IMR-90 (cell line): ENCODE measurements at regions not wholly inside any gene's neighbourhood (a gene's known extent, or its start where the extent isn't known, plus 50 kb on each side); places are given as distances from the start of the nearest gene placed in this dataset.

Experiments
- CEBPB ChIP-seq: IDR thresholded peaks from 2 replicates; pipeline ENCODE4 v1.6.1; 2012; ENCODE audit warnings: low read depth, low read length, improper control_type of control experiment
- CHD1 ChIP-seq: IDR thresholded peaks from 2 replicates; pipeline ENCODE4 v1.6.1; 2012; ENCODE audit warnings: low read depth, low read length, improper control_type of control experiment
- MAZ ChIP-seq: IDR thresholded peaks from 2 replicates; pipeline ENCODE4 v1.6.1; 2012; ENCODE audit warnings: low read depth, mild to moderate bottlenecking, low read length, improper control_type of control experiment, moderate library complexity, borderline replicate concordance
- POLR2A ChIP-seq: IDR thresholded peaks from 2 replicates; pipeline ENCODE4 v1.6.1; 2012; ENCODE audit warnings: mild to moderate bottlenecking, low read depth, low read length
- RAD21 ChIP-seq: IDR thresholded peaks from 2 replicates; pipeline ENCODE4 v1.6.1; 2012; ENCODE audit warnings: low read length, improper control_type of control experiment
- RFX5 ChIP-seq: IDR thresholded peaks from 2 replicates; pipeline ENCODE4 v1.8.0; 2012; ENCODE audit warnings: low read depth, mild to moderate bottlenecking, low read length, moderate library complexity
- TF ChIP-seq, protein P1 (sequence below): conservative IDR thresholded peaks from 2 replicates; pipeline ENCODE4 v1.5.1; 2012; ENCODE audit warnings: mild to moderate bottlenecking, low read depth, low read length, improper control_type of control experiment

DNA sequence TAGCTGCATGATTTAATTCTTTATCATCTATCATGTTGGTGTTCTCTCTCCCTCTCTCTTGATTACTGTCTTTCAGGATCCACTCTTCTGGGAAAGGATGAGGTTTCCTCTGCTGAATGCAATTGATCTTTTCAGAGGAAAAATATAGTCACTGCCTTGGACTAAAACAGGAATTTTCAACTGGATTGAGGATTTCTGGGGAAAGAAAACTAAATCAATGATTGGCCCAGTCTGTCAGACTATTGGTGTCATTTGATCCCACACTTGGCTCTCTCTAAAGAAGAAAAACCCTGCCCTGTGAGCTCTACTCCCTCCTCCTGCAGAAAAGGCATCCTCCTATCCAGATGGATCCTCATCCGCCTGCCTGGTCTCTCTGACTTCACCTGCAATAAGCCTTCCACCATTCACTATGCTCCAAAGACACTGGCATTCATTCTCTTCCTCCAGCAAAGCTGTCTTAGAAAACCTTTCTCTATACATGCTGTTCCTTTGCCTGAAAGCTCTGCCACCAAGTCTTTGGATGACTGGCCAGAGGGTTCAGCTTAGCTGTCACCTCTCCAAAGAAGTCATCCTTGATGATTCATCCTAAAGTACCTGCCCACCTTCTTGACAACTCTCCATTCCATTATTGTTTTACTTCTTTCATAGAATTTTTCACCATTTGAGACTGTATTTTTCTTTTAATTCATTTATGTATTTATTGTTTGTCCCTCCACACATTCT, 127.7 kb upstream of the CAND1 start:
- TF ChIP-seq POLR2A (no peak), MAZ (no peak), RAD21 (no peak), CHD1 (no peak), CEBPB (no peak), RFX5 (no peak)
- TF ChIP-seq, protein P1, sequence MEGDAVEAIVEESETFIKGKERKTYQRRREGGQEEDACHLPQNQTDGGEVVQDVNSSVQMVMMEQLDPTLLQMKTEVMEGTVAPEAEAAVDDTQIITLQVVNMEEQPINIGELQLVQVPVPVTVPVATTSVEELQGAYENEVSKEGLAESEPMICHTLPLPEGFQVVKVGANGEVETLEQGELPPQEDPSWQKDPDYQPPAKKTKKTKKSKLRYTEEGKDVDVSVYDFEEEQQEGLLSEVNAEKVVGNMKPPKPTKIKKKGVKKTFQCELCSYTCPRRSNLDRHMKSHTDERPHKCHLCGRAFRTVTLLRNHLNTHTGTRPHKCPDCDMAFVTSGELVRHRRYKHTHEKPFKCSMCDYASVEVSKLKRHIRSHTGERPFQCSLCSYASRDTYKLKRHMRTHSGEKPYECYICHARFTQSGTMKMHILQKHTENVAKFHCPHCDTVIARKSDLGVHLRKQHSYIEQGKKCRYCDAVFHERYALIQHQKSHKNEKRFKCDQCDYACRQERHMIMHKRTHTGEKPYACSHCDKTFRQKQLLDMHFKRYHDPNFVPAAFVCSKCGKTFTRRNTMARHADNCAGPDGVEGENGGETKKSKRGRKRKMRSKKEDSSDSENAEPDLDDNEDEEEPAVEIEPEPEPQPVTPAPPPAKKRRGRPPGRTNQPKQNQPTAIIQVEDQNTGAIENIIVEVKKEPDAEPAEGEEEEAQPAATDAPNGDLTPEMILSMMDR: no peak
